Esophagus muscularis mucosa (tissue), 3 donors: ENCODE measurements at regions not wholly inside any gene's neighbourhood (a gene's known extent, or its start where the extent isn't known, plus 50 kb on each side); places are given as distances from the start of the nearest gene placed in this dataset.

Source experiments
- POLR2A ChIP-seq: fragments of 450-650 bp; IDR thresholded peaks from one replicate; pipeline ENCODE4 v1.6.1; 2017; ENCODE audit warnings: antibody characterized with exemption, moderate library complexity, mild to moderate bottlenecking, low read depth
- TF ChIP-seq, protein P1 (sequence below), 3 experiments: fragments of 200-600 bp in 2 of 3; fragments of 450-650 bp in 1 of 3; sonication (generic) in 2 of 3; IDR thresholded peaks; one replicate each; pipeline ENCODE4 v1.5.1; 2017 to 2019; ENCODE audit warnings: antibody characterized with exemption in 3 of 3, mild to moderate bottlenecking in 2 of 3, moderate library complexity in 1 of 3

- TF ChIP-seq, protein P1, sequence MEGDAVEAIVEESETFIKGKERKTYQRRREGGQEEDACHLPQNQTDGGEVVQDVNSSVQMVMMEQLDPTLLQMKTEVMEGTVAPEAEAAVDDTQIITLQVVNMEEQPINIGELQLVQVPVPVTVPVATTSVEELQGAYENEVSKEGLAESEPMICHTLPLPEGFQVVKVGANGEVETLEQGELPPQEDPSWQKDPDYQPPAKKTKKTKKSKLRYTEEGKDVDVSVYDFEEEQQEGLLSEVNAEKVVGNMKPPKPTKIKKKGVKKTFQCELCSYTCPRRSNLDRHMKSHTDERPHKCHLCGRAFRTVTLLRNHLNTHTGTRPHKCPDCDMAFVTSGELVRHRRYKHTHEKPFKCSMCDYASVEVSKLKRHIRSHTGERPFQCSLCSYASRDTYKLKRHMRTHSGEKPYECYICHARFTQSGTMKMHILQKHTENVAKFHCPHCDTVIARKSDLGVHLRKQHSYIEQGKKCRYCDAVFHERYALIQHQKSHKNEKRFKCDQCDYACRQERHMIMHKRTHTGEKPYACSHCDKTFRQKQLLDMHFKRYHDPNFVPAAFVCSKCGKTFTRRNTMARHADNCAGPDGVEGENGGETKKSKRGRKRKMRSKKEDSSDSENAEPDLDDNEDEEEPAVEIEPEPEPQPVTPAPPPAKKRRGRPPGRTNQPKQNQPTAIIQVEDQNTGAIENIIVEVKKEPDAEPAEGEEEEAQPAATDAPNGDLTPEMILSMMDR (IDR thresholded peaks at IDR 0.05) = no peak
- TF ChIP-seq POLR2A = no peak
Measured at GRCh38 chr9:89664896-89665329, 60.1 kb downstream of the GADD45G start.
